IMR-90 (cell line): ENCODE measurements at regions not wholly inside any gene's neighbourhood (a gene's known extent, or its start where the extent isn't known, plus 50 kb on each side); places are given as distances from the start of the nearest gene placed in this dataset.

Experiments used
- ATAC-seq: fragments of 200-7000 bp; cut with Tn5 transposase; 2 replicates; pipeline ENCODE4 v1.9.1; 2020; ENCODE audit warnings: low read depth, mild to moderate bottlenecking, moderate library complexity
- BruUV-seq: library from RNA; stranded (reverse); fragments of 400-500 nt; replicated peaks from 2 replicates; lab custom pipeline; 2021; lab: Mats Ljungman, UMichigan
- CTCF ChIA-PET: fragments of 300-600 bp; formaldehyde crosslinking; extraction: SDS; loops from one replicate; lab custom pipeline; 2021; ENCODE audit warnings: antibody characterized with exemption; lab: Yijun Ruan, JAX
- POLR2A ChIA-PET: fragments of 300-600 bp; sonication (Branson Sonifier 250); formaldehyde crosslinking; loops from one replicate; lab custom pipeline; 2022; ENCODE audit warnings: antibody characterized with exemption; ENCODE audit not compliant: unreplicated experiment; lab: Charles Lee
- DNase-seq: peaks from one replicate; pipeline ENCODE4 v3.0.0; 2013
- H2AFZ ChIP-seq: replicated peaks from 2 replicates; pipeline ENCODE3; 2013; ENCODE audit warnings: low read length, mild to moderate bottlenecking; ENCODE audit not compliant: poor library complexity
- H2AK5ac ChIP-seq: 2 replicates; pipeline ENCODE4 v1.6.1; 2013; ENCODE audit warnings: low read depth, low read length, inconsistent platforms
- H2AK9ac ChIP-seq: replicated peaks from 2 replicates; pipeline ENCODE3; 2013; ENCODE audit warnings: mild to moderate bottlenecking, low read depth, low read length, moderate library complexity; ENCODE audit not compliant: poor library complexity
- H2BK120ac ChIP-seq: 2 replicates; pipeline ENCODE4 v1.6.1; 2013; ENCODE audit warnings: low read depth, low read length, inconsistent platforms
- H2BK15ac ChIP-seq: 3 replicates; pipeline ENCODE4 v1.6.1; 2013; ENCODE audit warnings: low read depth, low read length, inconsistent platforms
- H2BK20ac ChIP-seq: 2 replicates; pipeline ENCODE4 v1.6.1; 2013; ENCODE audit warnings: low read depth, mild to moderate bottlenecking, inconsistent platforms, low read length, moderate library complexity
- H2BK5ac ChIP-seq: 2 replicates; pipeline ENCODE4 v1.6.1; 2013; ENCODE audit warnings: mild to moderate bottlenecking, low read depth, low read length, inconsistent platforms; ENCODE audit not compliant: poor library complexity, severe bottlenecking
- H3K14ac ChIP-seq: replicated peaks from 2 replicates; pipeline ENCODE4 v1.6.1; 2013; ENCODE audit warnings: low read depth, low read length, inconsistent platforms
- H3K18ac ChIP-seq: 2 replicates; pipeline ENCODE4 v1.6.1; 2013; ENCODE audit warnings: low read depth, low read length, control low read depth
- H3K23ac ChIP-seq: 2 replicates; pipeline ENCODE4 v1.6.1; 2013; ENCODE audit warnings: low read depth, low read length, inconsistent platforms
- H3K27ac ChIP-seq: 2 replicates; pipeline ENCODE4 v1.5.1; 2013; ENCODE audit warnings: mild to moderate bottlenecking, control low read depth, low read length; ENCODE audit not compliant: insufficient read depth
- H3K27me3 ChIP-seq: 2 replicates; pipeline ENCODE4 v1.6.1; 2013; ENCODE audit warnings: low read length; ENCODE audit not compliant: control insufficient read depth, insufficient read depth
- H3K36me3 ChIP-seq: 2 replicates; pipeline ENCODE4 v1.6.1; 2013; ENCODE audit warnings: low read length, mixed read lengths; ENCODE audit not compliant: control insufficient read depth, insufficient read depth
- H3K4ac ChIP-seq: 2 replicates; pipeline ENCODE4 v1.6.1; 2013; ENCODE audit warnings: low read depth, low read length, inconsistent platforms
- H3K4me1 ChIP-seq: 2 replicates; pipeline ENCODE4 v1.6.1; 2013; ENCODE audit warnings: low read length, mixed read lengths; ENCODE audit not compliant: control insufficient read depth, insufficient read depth
- H3K4me2 ChIP-seq: 2 replicates; pipeline ENCODE4 v1.6.1; 2013; ENCODE audit warnings: low read depth, mild to moderate bottlenecking, control low read depth, low read length, moderate library complexity
- H3K4me3 ChIP-seq: 2 replicates; pipeline ENCODE4 v1.5.1; 2013; ENCODE audit warnings: low read depth, mild to moderate bottlenecking, control low read depth, low read length, moderate library complexity; ENCODE audit not compliant: insufficient read depth
- H3K56ac ChIP-seq: 2 replicates; pipeline ENCODE4 v1.6.1; 2013; ENCODE audit warnings: low read length, inconsistent platforms; ENCODE audit not compliant: insufficient read depth; ENCODE audit errors: extremely low read depth
- H3K79me1 ChIP-seq, 2 experiments: 2 replicates each; pipeline ENCODE4 v1.6.1; 2013; ENCODE audit warnings: low read length in 2 of 2, inconsistent platforms in 1 of 2, low read depth in 1 of 2
- H3K9ac ChIP-seq: 2 replicates; pipeline ENCODE4 v1.6.1; 2013; ENCODE audit warnings: low read depth, low read length, control low read depth
- H3K9me1 ChIP-seq: 2 replicates; pipeline ENCODE4 v1.6.1; 2013; ENCODE audit warnings: low read length, inconsistent platforms; ENCODE audit not compliant: insufficient read depth
- H3K9me3 ChIP-seq: 2 replicates; pipeline ENCODE4 v1.6.1; 2013; ENCODE audit warnings: low read length; ENCODE audit not compliant: control insufficient read depth, insufficient read depth
- H4K20me1 ChIP-seq: 2 replicates; pipeline ENCODE4 v1.6.1; 2013; ENCODE audit warnings: low read length, inconsistent platforms; ENCODE audit not compliant: insufficient read depth
- H4K5ac ChIP-seq: 2 replicates; pipeline ENCODE4 v1.6.1; 2013; ENCODE audit warnings: mild to moderate bottlenecking, low read depth, low read length, control low read depth
- H4K8ac ChIP-seq, 2 experiments: 2 replicates each; pipeline ENCODE4 v1.6.1; 2013; ENCODE audit warnings: low read depth in 2 of 2, low read length in 2 of 2, control low read depth in 1 of 2, inconsistent platforms in 1 of 2
- H4K91ac ChIP-seq: 2 replicates; pipeline ENCODE4 v1.6.1; 2013; ENCODE audit warnings: low read depth, low read length, inconsistent platforms; ENCODE audit not compliant: insufficient read depth
- BHLHE40 ChIP-seq: fragments of 150-350 bp; IDR thresholded peaks from 2 replicates; pipeline ENCODE4 v1.6.1; 2016; ENCODE audit warnings: mild to moderate bottlenecking, low read depth, low read length
- CHD1 ChIP-seq: IDR thresholded peaks from 2 replicates; pipeline ENCODE4 v1.6.1; 2012; ENCODE audit warnings: low read depth, low read length, improper control_type of control experiment
- MAFK ChIP-seq: IDR thresholded peaks from 2 replicates; pipeline ENCODE4 v1.6.1; 2012; ENCODE audit warnings: low read depth, low read length, improper control_type of control experiment
- MAZ ChIP-seq: IDR thresholded peaks from 2 replicates; pipeline ENCODE4 v1.6.1; 2012; ENCODE audit warnings: low read depth, mild to moderate bottlenecking, low read length, improper control_type of control experiment, moderate library complexity, borderline replicate concordance
- NFE2L2 ChIP-seq: fragments of 150-350 bp; IDR thresholded peaks from 2 replicates; pipeline ENCODE4 v1.6.1; 2016; ENCODE audit warnings: low read depth, mild to moderate bottlenecking, low read length
- RAD21 ChIP-seq: IDR thresholded peaks from 2 replicates; pipeline ENCODE4 v1.6.1; 2012; ENCODE audit warnings: low read length, improper control_type of control experiment
- WGBS, 2 experiments: methylation state at CpG; one replicate each; pipeline versions ENCODE4 v1.1.5 to v1.1.7; 2013; ENCODE audit warnings: missing lambda C conversion rate in 2 of 2; ENCODE audit not compliant: insufficient read length in 1 of 2; ENCODE audit errors: extremely low coverage in 2 of 2; 5-methylcytosine and 5-hydroxymethylcytosine counted together
- dilution Hi-C: fragments of 300-500 bp; cut with HindIII; formaldehyde crosslinking; loops from one replicate; pipeline ENCODE4 v1.14.3; 2018; ENCODE audit warnings: low sequenced_read_pairs; ENCODE audit not compliant: unreplicated experiment
- in situ Hi-C: fragments of 300-500 bp; cut with MboI; formaldehyde crosslinking; loops from 3 replicates; pipeline ENCODE4 v1.14.3; 2019; ENCODE audit warnings: low sequenced_read_pairs, inconsistent platforms, mixed read lengths
- intact Hi-C: fragments of 100-400 bp; cut with micrococcal nuclease; formaldehyde crosslinking; loops from 2 replicates; pipeline ENCODE4 v1.10.0; 2022
- TF ChIP-seq, protein P1 (sequence below): fragments of 150-350 bp; IDR thresholded peaks from 2 replicates; pipeline ENCODE4 v1.6.1; 2017; ENCODE audit warnings: mild to moderate bottlenecking, antibody characterized with exemption, low read length, low read depth

DNA sequence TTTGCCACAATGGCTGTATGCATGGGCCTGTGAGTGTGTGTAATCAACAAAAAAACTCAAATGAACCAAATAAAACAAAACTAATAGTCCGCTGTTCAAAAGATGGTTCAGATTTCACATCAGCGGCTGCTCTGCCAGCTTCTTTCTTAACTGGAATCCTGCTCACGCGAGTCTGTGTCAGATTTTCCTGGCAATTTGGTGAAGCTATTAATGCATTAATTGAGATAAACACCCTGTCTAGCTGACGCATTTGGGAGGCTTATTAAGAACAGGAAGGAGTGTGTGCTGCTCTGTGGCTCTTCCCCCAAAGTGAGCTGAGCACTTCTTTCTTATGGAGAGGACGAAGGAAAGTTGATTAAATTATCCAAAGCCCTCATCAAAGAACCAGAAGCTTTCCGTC, 336.6 kb upstream of the MKI67 start:
- no peak overlapping the region for H3K4me2 ChIP-seq
- H3K4me3 ChIP-seq = no peak overlapping the region
- H3K27ac ChIP-seq = no peak overlapping the region
- TF ChIP-seq NFE2L2 = no peak
- no peak for TF ChIP-seq RAD21
- TF ChIP-seq BHLHE40 = no peak
- no peak for TF ChIP-seq MAZ
- no peak for TF ChIP-seq MAFK
- TF ChIP-seq, protein P1, sequence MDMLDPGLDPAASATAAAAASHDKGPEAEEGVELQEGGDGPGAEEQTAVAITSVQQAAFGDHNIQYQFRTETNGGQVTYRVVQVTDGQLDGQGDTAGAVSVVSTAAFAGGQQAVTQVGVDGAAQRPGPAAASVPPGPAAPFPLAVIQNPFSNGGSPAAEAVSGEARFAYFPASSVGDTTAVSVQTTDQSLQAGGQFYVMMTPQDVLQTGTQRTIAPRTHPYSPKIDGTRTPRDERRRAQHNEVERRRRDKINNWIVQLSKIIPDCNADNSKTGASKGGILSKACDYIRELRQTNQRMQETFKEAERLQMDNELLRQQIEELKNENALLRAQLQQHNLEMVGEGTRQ = no peak
- TF ChIP-seq CHD1 = no peak
- intact Hi-C loops (no loop called here), dilution Hi-C loops (no loop called here), in situ Hi-C loops (no loop called here)
- ATAC-seq (no peak), DNase-seq (no peak)
- CTCF ChIA-PET = no interaction called here
- no peak overlapping the region for H2BK20ac ChIP-seq
- H3K27me3 ChIP-seq = no peaks in the 10 kb centered on the region
- H3K36me3 ChIP-seq = no peaks in the 10 kb centered on the region
- no peaks in the 10 kb centered on the region for H3K79me1 ChIP-seq
- no peak overlapping the region for H2AFZ ChIP-seq
- no peaks in the 10 kb centered on the region for H3K4me1 ChIP-seq
- no peak overlapping the region for H3K14ac ChIP-seq
- WGBS, 2 experiments = no CpG with 5 or more reads among the region's 7 CpGs
- POLR2A ChIA-PET = no interaction called here
- no peak overlapping the region for H2AK5ac ChIP-seq
- H2BK5ac ChIP-seq = no peak overlapping the region
- peaks cover 67% of the 10 kb centered on the region for H3K9me3 ChIP-seq
- H4K5ac ChIP-seq = no peak overlapping the region
- H2BK15ac ChIP-seq = no peak overlapping the region
- H4K91ac ChIP-seq = no peak overlapping the region
- no peak overlapping the region for H2AK9ac ChIP-seq
- H4K8ac ChIP-seq = no peak overlapping the region
- H3K9me1 ChIP-seq = no peaks in the 10 kb centered on the region
- no peak overlapping the region for H3K9ac ChIP-seq
- no peak overlapping the region for H3K56ac ChIP-seq
- no TSS peak for BruUV-seq
- H3K23ac ChIP-seq = no peak overlapping the region
- no peaks in the 10 kb centered on the region for H4K20me1 ChIP-seq
- no peak overlapping the region for H3K18ac ChIP-seq
- no peak overlapping the region for H2BK120ac ChIP-seq
- no peak overlapping the region for H3K4ac ChIP-seq
